Progenitor cell of endocrine pancreas (in vitro differentiated cells): ENCODE measurements at regions not wholly inside any gene's neighbourhood (a gene's known extent, or its start where the extent isn't known, plus 50 kb on each side); places are given as distances from the start of the nearest gene placed in this dataset.

Experiments used
- DNase-seq: peaks from one replicate; pipeline ENCODE4 v3.0.0; 2021; ENCODE audit warnings: low spot score; ENCODE audit not compliant: unreplicated experiment
- H3K27ac Mint-ChIP-seq: 2 replicates; pipeline ENCODE4 v1.8.0; 2021; ENCODE audit warnings: mild to moderate bottlenecking, moderate library complexity, mixed read lengths
- H3K27me3 Mint-ChIP-seq: 2 replicates; pipeline ENCODE4 v1.8.0; 2021; ENCODE audit warnings: mixed read lengths
- H3K36me3 Mint-ChIP-seq: 2 replicates; pipeline ENCODE4 v1.8.0; 2022; ENCODE audit warnings: mixed read lengths; ENCODE audit not compliant: insufficient read depth
- H3K4me1 Mint-ChIP-seq: 2 replicates; pipeline ENCODE4 v1.8.0; 2021; ENCODE audit warnings: low read depth, mixed read lengths
- H3K4me3 Mint-ChIP-seq: 2 replicates; pipeline ENCODE4 v1.8.0; 2021; ENCODE audit warnings: low read depth, mild to moderate bottlenecking, moderate library complexity, mixed read lengths
- H3K9me3 Mint-ChIP-seq: 2 replicates; pipeline ENCODE4 v1.8.0; 2021; ENCODE audit warnings: low read depth, mixed read lengths
- TF ChIP-seq, protein P1 (sequence below): fragments of 200-600 bp; sonication (generic); IDR thresholded peaks from one replicate; pipeline ENCODE4 v1.5.0; 2021; ENCODE audit warnings: antibody characterized with exemption, mild to moderate bottlenecking; ENCODE audit not compliant: unreplicated experiment

DNA sequence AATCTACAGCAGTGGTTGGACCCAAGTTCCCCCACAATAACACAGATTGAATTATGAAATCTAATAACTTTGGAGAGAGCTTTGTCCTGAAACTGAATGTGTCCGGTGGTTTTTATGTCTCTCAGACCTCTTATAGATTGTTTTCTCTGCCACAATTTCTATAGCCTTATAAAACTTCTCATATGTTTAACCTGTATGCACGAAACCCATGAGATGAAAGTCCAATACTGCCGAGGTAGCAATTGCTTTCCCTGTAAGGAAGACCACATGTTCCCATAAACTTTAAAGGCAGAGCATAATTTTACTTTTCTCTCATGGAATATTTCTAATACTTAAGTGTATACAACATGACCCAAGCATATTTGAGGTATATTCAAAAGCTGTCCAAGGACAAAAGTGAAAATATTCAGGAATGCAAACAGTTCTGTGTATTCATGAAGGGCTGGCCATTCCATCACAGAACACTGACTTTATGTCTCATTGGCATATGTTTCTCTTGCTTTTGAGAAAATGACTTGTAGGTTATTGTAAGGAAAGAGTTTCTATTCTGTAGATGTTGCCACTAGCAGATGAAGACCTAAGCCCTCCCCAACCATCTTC lies 94.4 kb upstream of the TLE4 start:
- Mint-ChIP-seq H3K36me3 (no peaks in the 10 kb centered on the region), H3K4me1 (no peaks in the 10 kb centered on the region), H3K27ac (no peak overlapping the region), H3K4me3 (no peak overlapping the region), H3K27me3 (peaks cover 42% of the 10 kb centered on the region), H3K9me3 (peaks cover 2% of the 10 kb centered on the region)
- DNase-seq = no peak
- TF ChIP-seq, protein P1, sequence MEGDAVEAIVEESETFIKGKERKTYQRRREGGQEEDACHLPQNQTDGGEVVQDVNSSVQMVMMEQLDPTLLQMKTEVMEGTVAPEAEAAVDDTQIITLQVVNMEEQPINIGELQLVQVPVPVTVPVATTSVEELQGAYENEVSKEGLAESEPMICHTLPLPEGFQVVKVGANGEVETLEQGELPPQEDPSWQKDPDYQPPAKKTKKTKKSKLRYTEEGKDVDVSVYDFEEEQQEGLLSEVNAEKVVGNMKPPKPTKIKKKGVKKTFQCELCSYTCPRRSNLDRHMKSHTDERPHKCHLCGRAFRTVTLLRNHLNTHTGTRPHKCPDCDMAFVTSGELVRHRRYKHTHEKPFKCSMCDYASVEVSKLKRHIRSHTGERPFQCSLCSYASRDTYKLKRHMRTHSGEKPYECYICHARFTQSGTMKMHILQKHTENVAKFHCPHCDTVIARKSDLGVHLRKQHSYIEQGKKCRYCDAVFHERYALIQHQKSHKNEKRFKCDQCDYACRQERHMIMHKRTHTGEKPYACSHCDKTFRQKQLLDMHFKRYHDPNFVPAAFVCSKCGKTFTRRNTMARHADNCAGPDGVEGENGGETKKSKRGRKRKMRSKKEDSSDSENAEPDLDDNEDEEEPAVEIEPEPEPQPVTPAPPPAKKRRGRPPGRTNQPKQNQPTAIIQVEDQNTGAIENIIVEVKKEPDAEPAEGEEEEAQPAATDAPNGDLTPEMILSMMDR = no peak

DNA sequence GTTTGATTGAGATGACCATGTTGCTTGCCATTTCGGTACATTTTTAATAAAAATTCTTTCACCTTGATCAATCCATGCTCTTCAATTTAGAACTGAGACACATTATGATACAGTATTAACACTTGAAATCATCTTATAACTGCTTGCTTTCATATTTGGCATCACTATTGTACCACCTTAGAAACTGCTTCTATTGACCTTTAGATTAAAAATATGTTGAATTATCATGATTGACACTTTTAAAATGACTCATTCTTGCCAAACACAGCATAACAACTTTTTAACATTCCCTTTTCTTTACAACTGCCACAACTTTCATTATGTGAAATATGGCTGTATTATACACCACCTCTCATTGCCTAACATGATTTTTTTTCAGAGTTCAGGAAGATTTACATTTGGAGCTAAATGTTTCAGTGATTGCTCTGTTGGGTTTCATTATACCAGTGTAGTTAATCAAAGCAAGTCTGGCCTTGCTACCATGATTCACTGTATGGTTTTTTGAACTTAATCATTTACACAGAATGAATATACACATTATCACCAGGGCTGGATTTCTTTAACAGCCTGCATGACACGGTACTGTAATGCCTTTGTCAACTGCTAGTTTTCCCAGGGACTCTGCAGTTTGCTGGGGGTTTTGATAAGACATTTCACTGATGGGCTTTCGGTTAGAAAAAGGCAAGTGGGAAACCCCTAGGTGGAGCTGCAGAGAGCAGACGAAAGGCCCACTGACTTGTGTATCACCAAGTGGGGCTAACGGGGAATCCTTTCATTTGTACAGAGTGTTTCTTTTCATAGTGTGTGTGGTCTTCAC lies 93.6 kb upstream of the TLE4 start:
- Mint-ChIP-seq H3K9me3 (peaks cover 2% of the 10 kb centered on the region), H3K4me1 (no peaks in the 10 kb centered on the region), H3K27ac (no peak overlapping the region), H3K27me3 (peaks cover 37% of the 10 kb centered on the region), H3K36me3 (no peaks in the 10 kb centered on the region), H3K4me3 (no peak overlapping the region)
- peak; percentile 13 for DNase-seq
- TF ChIP-seq, protein P1 = peak; percentile 61

DNA sequence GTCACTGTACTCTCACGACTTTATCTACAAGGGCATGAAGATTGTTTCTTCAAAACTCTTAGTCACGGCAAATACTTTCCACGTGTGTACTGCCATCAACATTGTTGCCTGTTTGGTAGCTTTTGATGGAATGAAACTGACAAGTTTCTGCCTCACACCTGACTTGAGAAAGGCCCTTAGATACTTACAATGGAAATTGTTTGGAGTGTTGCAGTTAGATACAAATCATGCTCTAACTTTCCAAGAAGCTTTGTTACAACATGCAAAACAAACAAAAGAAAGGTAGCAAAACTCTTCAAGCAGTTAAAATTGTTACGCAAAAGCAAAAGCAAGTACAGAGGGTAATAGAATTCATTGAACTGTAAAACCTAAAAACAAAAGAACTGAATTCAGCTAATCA lies 91.1 kb upstream of the TLE4 start:
- Mint-ChIP-seq H3K27me3 (peaks cover 33% of the 10 kb centered on the region), H3K4me1 (no peaks in the 10 kb centered on the region), H3K27ac (no peak overlapping the region), H3K4me3 (no peak overlapping the region), H3K36me3 (no peaks in the 10 kb centered on the region), H3K9me3 (no peaks in the 10 kb centered on the region)
- TF ChIP-seq, protein P1 = no peak
- no peak for DNase-seq

DNA sequence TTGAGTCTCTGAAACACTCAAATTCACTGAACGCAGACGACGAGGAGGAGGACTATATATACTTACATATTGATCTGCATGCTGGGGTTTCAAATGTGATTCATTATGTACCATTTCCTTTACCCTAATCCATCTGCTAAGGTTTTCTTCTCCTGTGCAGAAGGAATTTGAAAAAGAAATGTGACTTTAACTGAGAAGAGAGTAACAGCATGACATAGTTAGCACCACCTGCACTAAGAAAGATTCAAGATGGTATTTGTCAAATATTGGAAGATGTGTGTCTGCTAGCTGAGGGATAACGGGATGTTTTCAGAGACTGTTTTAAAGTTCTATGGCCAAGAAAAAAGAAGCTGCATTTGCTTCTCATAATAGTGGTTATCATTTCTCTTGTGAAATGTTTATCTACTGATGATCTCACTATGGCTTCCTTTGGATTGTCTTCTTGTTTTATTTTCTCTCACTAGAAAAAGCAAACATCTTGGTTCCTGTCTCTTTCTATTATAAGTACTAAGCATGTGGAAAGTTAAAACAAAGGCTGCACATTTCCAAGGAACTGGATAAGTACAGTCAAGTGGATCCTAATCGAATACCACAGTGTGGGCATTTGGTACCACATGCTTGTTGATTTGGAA lies 89.8 kb upstream of the TLE4 start:
- Mint-ChIP-seq H3K4me3 (no peak overlapping the region), H3K27me3 (peaks cover 43% of the 10 kb centered on the region), H3K9me3 (no peaks in the 10 kb centered on the region), H3K27ac (no peak overlapping the region), H3K4me1 (no peaks in the 10 kb centered on the region), H3K36me3 (no peaks in the 10 kb centered on the region)
- TF ChIP-seq, protein P1 = no peak
- DNase-seq = no peak

DNA sequence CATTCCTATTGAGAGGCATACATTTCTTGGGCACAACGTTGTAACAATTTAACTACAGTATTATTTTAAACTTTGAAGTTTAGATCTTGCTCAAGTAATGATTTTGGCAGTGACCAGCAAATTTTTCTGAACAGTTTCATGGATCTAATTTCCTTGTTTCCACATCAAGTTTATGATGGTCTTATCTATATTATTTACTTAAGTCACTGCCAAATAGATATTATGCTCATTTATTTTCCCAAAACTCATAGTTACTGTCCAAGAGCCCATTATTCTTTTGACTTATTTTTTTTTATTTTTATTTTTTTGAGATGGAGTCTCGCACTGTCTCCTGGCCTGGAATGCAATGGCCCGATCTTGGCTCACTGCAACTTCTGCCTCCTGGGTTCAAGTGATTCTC lies 86.5 kb upstream of the TLE4 start:
- no peak overlapping the region for H3K27ac Mint-ChIP-seq
- H3K27me3 Mint-ChIP-seq = peaks cover 56% of the 10 kb centered on the region
- H3K36me3 Mint-ChIP-seq = no peaks in the 10 kb centered on the region
- no peak overlapping the region for H3K4me3 Mint-ChIP-seq
- no peak for DNase-seq
- peaks cover 12% of the 10 kb centered on the region for H3K4me1 Mint-ChIP-seq
- TF ChIP-seq, protein P1 = no peak
- H3K9me3 Mint-ChIP-seq = no peaks in the 10 kb centered on the region
